ENCODE measurements at regions not wholly inside any gene's neighbourhood (a gene's known extent, or its start where the extent isn't known, plus 50 kb on each side); places are given as distances from the start of the nearest gene placed in this dataset.

DNA sequence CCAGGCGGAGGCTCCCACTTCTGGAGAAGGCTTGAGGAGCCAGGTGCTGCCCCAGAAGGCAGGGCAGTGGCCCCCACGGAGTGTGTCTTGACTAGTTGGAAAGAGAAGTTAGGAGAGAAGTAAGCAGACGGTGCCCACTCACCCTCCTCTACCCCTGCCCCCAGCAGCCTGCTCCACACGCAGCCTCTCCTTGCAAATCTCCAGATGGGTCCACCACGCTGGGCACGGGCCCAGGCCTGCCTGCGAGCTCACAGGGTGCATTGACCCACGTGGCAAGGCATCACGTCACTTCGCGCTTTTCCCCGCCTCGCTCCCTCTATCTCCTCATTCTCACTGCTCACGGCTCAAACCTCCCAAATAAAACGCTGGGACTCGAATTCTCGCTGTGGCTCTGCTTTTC lies 71.8 kb upstream of the RAB12 start:
- TF ChIP-seq, protein P1, sequence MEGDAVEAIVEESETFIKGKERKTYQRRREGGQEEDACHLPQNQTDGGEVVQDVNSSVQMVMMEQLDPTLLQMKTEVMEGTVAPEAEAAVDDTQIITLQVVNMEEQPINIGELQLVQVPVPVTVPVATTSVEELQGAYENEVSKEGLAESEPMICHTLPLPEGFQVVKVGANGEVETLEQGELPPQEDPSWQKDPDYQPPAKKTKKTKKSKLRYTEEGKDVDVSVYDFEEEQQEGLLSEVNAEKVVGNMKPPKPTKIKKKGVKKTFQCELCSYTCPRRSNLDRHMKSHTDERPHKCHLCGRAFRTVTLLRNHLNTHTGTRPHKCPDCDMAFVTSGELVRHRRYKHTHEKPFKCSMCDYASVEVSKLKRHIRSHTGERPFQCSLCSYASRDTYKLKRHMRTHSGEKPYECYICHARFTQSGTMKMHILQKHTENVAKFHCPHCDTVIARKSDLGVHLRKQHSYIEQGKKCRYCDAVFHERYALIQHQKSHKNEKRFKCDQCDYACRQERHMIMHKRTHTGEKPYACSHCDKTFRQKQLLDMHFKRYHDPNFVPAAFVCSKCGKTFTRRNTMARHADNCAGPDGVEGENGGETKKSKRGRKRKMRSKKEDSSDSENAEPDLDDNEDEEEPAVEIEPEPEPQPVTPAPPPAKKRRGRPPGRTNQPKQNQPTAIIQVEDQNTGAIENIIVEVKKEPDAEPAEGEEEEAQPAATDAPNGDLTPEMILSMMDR (IDR thresholded peaks at IDR 0.05 in 8 of 11, conservative IDR thresholded peaks at IDR 0.05 in 3 of 11) = no peak
- TF ChIP-seq POLR2AphosphoS5 (IDR thresholded peaks at IDR 0.05) (no peak), POLR2A (IDR thresholded peaks at IDR 0.05) (no peak)
